ENCODE measurements at regions not wholly inside any gene's neighbourhood (a gene's known extent, or its start where the extent isn't known, plus 50 kb on each side); places are given as distances from the start of the nearest gene placed in this dataset.

DNA sequence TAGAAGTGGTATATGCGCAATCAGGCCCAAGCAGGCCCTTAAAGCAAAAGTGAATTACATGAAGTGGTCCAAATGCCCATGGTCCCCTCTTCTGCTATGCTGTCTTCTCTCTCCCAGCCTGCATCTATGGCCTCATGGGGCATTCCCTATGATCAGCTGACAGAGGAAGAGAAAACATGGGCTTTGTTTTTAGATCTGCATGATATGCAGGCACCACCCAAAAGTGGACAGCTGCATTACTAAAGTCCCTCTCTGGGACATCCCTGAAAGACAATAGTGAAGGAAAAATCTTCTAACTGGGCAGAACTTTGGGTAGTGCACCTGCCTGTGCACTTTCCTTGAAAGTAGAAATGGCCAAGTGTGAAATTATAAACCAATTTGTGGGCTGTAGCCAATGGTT, 145.2 kb upstream of the ARID2 start:
- H3K4me1 ChIP-seq: no peaks in the 10 kb centered on the region
- no peaks in the 10 kb centered on the region for H3K9me3 ChIP-seq
- H3K4me3 ChIP-seq: no peak overlapping the region
- H3K36me3 ChIP-seq: no peaks in the 10 kb centered on the region
- intact Hi-C loops (cut with DNase I): no loop called here
- H3K27ac ChIP-seq: no peak overlapping the region
- DNase-seq (no peak), ATAC-seq (no peak)
- H3K27me3 ChIP-seq: no peaks in the 10 kb centered on the region
- TF ChIP-seq, protein P1, sequence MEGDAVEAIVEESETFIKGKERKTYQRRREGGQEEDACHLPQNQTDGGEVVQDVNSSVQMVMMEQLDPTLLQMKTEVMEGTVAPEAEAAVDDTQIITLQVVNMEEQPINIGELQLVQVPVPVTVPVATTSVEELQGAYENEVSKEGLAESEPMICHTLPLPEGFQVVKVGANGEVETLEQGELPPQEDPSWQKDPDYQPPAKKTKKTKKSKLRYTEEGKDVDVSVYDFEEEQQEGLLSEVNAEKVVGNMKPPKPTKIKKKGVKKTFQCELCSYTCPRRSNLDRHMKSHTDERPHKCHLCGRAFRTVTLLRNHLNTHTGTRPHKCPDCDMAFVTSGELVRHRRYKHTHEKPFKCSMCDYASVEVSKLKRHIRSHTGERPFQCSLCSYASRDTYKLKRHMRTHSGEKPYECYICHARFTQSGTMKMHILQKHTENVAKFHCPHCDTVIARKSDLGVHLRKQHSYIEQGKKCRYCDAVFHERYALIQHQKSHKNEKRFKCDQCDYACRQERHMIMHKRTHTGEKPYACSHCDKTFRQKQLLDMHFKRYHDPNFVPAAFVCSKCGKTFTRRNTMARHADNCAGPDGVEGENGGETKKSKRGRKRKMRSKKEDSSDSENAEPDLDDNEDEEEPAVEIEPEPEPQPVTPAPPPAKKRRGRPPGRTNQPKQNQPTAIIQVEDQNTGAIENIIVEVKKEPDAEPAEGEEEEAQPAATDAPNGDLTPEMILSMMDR (IDR thresholded peaks at IDR 0.05): no peak

DNA sequence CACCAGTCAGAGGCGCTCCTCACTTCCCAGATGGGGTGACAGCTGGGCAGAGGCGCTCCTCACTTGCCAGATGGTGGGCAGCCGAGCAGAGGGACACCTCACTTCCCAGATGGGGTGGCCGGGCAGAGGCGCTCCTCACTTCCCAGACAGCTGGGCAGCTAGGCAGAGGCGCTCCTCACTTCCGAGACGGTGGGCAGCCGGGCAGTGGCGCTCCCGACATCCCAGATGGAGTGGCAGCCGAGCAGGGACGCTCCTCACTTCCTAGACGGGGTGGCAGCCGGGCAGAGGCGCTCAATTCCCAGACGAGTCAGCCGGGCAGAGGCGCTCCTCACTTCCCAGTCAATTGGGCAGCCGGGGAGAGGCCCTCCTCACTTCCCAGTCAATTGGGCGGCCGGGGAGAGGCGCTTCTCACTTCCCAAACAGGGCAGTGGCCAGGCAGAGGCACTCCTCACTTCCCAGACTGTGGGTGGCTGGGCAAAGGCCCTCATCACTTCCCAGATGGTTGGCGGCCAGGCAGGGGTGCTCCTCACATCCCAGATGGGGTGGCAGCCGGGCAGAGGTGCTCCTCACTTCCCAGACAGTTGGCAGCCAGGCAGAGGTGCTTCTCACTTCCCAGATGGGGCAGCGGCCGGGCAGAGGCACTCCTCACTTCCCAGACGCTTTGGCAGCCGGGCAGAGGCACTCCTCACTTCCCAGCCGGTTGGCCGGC, 143.8 kb upstream of the ARID2 start:
- no peak overlapping the region for H3K4me3 ChIP-seq
- H3K27ac ChIP-seq: no peak overlapping the region
- intact Hi-C loops (cut with DNase I): no loop called here
- DNase-seq (peak in 1 of 4 donors; percentile 67), ATAC-seq (no peak)
- no peaks in the 10 kb centered on the region for H3K9me3 ChIP-seq
- TF ChIP-seq, protein P1 (IDR thresholded peaks at IDR 0.05): no peak
- no peaks in the 10 kb centered on the region for H3K4me1 ChIP-seq
- no peaks in the 10 kb centered on the region for H3K36me3 ChIP-seq
- H3K27me3 ChIP-seq: no peaks in the 10 kb centered on the region

DNA sequence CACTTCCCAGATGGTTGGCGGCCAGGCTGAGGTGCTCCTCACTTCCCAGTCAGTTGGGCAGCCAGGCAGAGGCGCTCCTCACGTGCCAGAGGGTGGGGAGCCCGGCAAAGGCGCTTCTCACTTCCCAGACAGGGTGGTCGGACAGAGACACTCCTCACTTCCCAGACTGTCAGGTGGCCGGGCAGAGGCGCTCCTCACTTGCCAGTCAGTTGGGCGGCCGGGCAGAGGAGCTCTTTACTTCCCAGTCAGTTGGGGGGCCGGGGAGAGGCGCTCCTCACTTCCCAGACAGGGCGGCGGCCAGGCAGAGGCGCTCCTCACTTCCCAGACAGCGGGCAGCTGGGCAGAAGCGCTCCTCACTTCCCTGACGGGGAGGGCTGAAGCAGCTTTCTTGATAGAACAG, 143.0 kb upstream of the ARID2 start:
- H3K27ac ChIP-seq: no peak overlapping the region
- ATAC-seq (no peak), DNase-seq (peak in 1 of 4 donors; percentile 60)
- TF ChIP-seq, protein P1 (IDR thresholded peaks at IDR 0.05): no peak
- intact Hi-C loops (cut with DNase I): no loop called here
- H3K27me3 ChIP-seq: no peaks in the 10 kb centered on the region
- H3K36me3 ChIP-seq: no peaks in the 10 kb centered on the region
- H3K4me3 ChIP-seq: no peak overlapping the region
- no peaks in the 10 kb centered on the region for H3K4me1 ChIP-seq
- H3K9me3 ChIP-seq: no peaks in the 10 kb centered on the region

DNA sequence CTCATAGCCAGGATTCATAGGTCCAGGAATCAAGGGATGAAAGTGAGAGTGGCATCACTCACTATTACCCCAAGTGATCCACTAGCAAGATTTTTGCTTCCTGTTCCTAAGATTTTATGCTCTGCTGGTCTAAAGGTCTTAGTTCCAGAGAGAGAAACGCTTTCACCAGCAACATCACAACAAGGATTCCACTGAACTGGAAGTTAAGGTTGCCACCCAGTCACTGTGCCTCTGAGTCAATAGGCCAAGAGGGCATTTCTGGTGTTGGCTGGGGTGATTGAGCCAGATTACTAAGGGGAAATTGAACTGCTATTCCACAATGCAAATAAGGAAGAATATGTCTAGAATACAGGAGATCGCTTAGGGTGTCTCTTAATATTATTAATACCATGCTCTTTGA, 142.5 kb upstream of the ARID2 start:
- TF ChIP-seq, protein P1 (IDR thresholded peaks at IDR 0.05): no peak
- ATAC-seq (no peak), DNase-seq (no peak)
- Histone ChIP-seq H3K4me3 (no peak overlapping the region), H3K36me3 (no peaks in the 10 kb centered on the region), H3K4me1 (no peaks in the 10 kb centered on the region), H3K27me3 (no peaks in the 10 kb centered on the region), H3K9me3 (no peaks in the 10 kb centered on the region), H3K27ac (no peak overlapping the region)
- intact Hi-C loops (cut with DNase I): no loop called here

DNA sequence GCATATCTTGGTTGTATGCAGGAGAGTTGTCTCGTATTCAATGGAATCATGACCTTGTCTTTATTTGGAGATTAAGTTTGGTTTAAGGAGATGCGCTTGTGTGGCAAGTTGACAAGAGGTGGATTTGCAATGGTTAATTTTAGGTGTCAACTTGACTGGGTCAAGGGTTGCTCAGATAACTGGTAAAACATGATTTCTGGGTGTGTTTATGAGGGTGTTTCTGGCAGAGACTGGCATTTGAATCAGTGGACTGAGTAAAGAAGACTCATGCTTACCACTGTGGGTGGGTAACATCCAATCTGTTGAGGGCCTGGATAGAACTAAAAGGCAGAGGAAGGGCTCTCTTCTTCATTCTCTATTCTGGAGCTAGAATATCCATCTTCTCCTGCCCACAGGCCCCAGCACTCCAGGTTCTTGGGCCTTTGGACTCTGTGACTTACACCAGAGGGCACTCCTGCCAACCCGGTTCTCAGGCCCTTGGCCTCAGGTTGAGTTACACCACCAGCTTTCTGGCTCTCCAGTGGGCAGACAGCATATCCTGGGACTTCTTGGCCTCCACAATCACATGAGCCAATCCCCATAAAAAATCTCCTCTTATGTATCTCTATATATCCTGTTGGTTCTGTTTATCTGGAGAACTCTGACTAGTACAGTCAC, 141.5 kb upstream of the ARID2 start:
- H3K9me3 ChIP-seq: no peaks in the 10 kb centered on the region
- H3K27ac ChIP-seq: no peak overlapping the region
- H3K36me3 ChIP-seq: no peaks in the 10 kb centered on the region
- TF ChIP-seq, protein P1 (IDR thresholded peaks at IDR 0.05): no peak
- H3K4me3 ChIP-seq: no peak overlapping the region
- no peaks in the 10 kb centered on the region for H3K27me3 ChIP-seq
- ATAC-seq (no peak), DNase-seq (no peak)
- no peaks in the 10 kb centered on the region for H3K4me1 ChIP-seq
- intact Hi-C loops (cut with DNase I): no loop called here
